SK-N-SH treated with all-trans-retinoic acid at 6 μM for 48 hours (cell line): ENCODE measurements at regions not wholly inside any gene's neighbourhood (a gene's known extent, or its start where the extent isn't known, plus 50 kb on each side); places are given as distances from the start of the nearest gene placed in this dataset.
"Not testable (repeated sequence)": the region's sequence is repeated elsewhere in the genome, so short reads cannot be mapped to it uniquely, and the experiment has no call there.

Experiments
- ATAC-seq: fragments of 200-7000 bp; cut with Tn5 transposase; 3 replicates; pipeline ENCODE4 v1.9.1; 2020; ENCODE audit warnings: mild to moderate bottlenecking, moderate library complexity
- ARNTL ChIP-seq: fragments of 450-650 bp; formaldehyde crosslinking; IDR thresholded peaks from 2 replicates; pipeline ENCODE4 v1.5.0; 2020; ENCODE audit warnings: low read depth, mild to moderate bottlenecking, moderate library complexity, borderline replicate concordance
- BACH2 ChIP-seq: fragments of 250-450 bp; sonication (Bioruptor Pico); IDR thresholded peaks from 2 replicates; pipeline ENCODE4 v1.9.0; 2021; ENCODE audit warnings: mild to moderate bottlenecking, borderline replicate concordance
- CREB5 ChIP-seq: fragments of 250-450 bp; sonication (Bioruptor Pico); IDR thresholded peaks from 2 replicates; pipeline ENCODE4 v1.5.1; 2020; ENCODE audit warnings: low read depth, mild to moderate bottlenecking, moderate library complexity
- CSDC2 ChIP-seq: fragments of 250-450 bp; sonication (Bioruptor Pico); IDR thresholded peaks from 2 replicates; pipeline ENCODE4 v1.5.0; 2020; ENCODE audit warnings: mild to moderate bottlenecking, moderate library complexity
- CSRNP3 ChIP-seq: fragments of 250-450 bp; sonication (Bioruptor Pico); IDR thresholded peaks from 2 replicates; pipeline ENCODE4 v1.5.1; 2021; ENCODE audit warnings: mild to moderate bottlenecking, moderate library complexity
- ESRRG ChIP-seq: fragments of 250-450 bp; sonication (Bioruptor Pico); IDR thresholded peaks from 2 replicates; pipeline ENCODE4 v1.6.1; 2021; ENCODE audit warnings: mild to moderate bottlenecking
- GLIS3 ChIP-seq: fragments of 250-450 bp; sonication (Bioruptor Pico); IDR thresholded peaks from 2 replicates; pipeline ENCODE4 v1.5.0; 2020; ENCODE audit warnings: mild to moderate bottlenecking, moderate library complexity
- ISL1 ChIP-seq: fragments of 250-450 bp; sonication (Bioruptor Pico); IDR thresholded peaks from 2 replicates; pipeline ENCODE4 v2.1.2; 2022; ENCODE audit warnings: mild to moderate bottlenecking, moderate library complexity
- OSR1 ChIP-seq: fragments of 250-450 bp; sonication (Bioruptor Pico); IDR thresholded peaks from 2 replicates; pipeline ENCODE4 v1.8.0; 2022; ENCODE audit warnings: moderate library complexity, mild to moderate bottlenecking, inconsistent platforms
- PATZ1 ChIP-seq: fragments of 250-450 bp; sonication (Bioruptor Pico); IDR thresholded peaks from 2 replicates; pipeline ENCODE4 v1.8.0; 2020; ENCODE audit warnings: mild to moderate bottlenecking, moderate library complexity, borderline replicate concordance
- POU6F1 ChIP-seq: fragments of 250-450 bp; sonication (Bioruptor Pico); IDR thresholded peaks from 2 replicates; pipeline ENCODE4 v1.8.0; 2021; ENCODE audit warnings: low read depth, mild to moderate bottlenecking, moderate library complexity, borderline replicate concordance
- PPARA ChIP-seq: fragments of 250-450 bp; sonication (Bioruptor Pico); IDR thresholded peaks from 2 replicates; pipeline ENCODE4 v1.5.0; 2020; ENCODE audit warnings: mild to moderate bottlenecking, borderline replicate concordance
- RARB ChIP-seq: fragments of 250-450 bp; sonication (Bioruptor Pico); IDR thresholded peaks from 2 replicates; pipeline ENCODE4 v1.8.0; 2021; ENCODE audit warnings: mild to moderate bottlenecking, moderate library complexity
- SNAI2 ChIP-seq: fragments of 250-450 bp; sonication (Bioruptor Pico); IDR thresholded peaks from 2 replicates; pipeline ENCODE4 v1.5.0; 2020; ENCODE audit warnings: mild to moderate bottlenecking, moderate library complexity
- TOX ChIP-seq: fragments of 250-450 bp; sonication (Bioruptor Pico); IDR thresholded peaks from 2 replicates; pipeline ENCODE4 v1.8.0; 2021; ENCODE audit warnings: mild to moderate bottlenecking, moderate library complexity, borderline replicate concordance
- TSHZ2 ChIP-seq: fragments of 250-450 bp; sonication (Bioruptor Pico); IDR thresholded peaks from 2 replicates; pipeline ENCODE4 v1.5.0; 2020; ENCODE audit warnings: mild to moderate bottlenecking, moderate library complexity
- ZC3H10 ChIP-seq: fragments of 250-450 bp; sonication (Bioruptor Pico); IDR thresholded peaks from 2 replicates; pipeline ENCODE4 v1.5.1; 2021; ENCODE audit warnings: mild to moderate bottlenecking, moderate library complexity
- ZFP3 ChIP-seq: fragments of 250-450 bp; sonication (Bioruptor Pico); IDR thresholded peaks from 2 replicates; pipeline ENCODE4 v1.5.0; 2020; ENCODE audit warnings: mild to moderate bottlenecking, moderate library complexity
- ZFP30 ChIP-seq: fragments of 450-650 bp; formaldehyde crosslinking; IDR thresholded peaks from 2 replicates; pipeline ENCODE4 v1.5.0; 2022; ENCODE audit warnings: mild to moderate bottlenecking, moderate library complexity
- ZNF565 ChIP-seq: fragments of 450-650 bp; formaldehyde crosslinking; conservative IDR thresholded peaks from 2 replicates; pipeline ENCODE4 v1.5.0; 2020; ENCODE audit warnings: low read depth, mild to moderate bottlenecking, moderate library complexity
- ZNF70 ChIP-seq: fragments of 450-650 bp; formaldehyde crosslinking; IDR thresholded peaks from 2 replicates; pipeline ENCODE4 v1.5.0; 2020; ENCODE audit warnings: mild to moderate bottlenecking, moderate library complexity
- ZNF8 ChIP-seq: fragments of 450-650 bp; formaldehyde crosslinking; IDR thresholded peaks from 2 replicates; pipeline ENCODE4 v1.5.0; 2020; ENCODE audit warnings: mild to moderate bottlenecking, moderate library complexity

- TF ChIP-seq ZNF8 (CRISPR knock-in tag) (no peak), ARNTL (CRISPR knock-in tag) (no peak), CSDC2 (CRISPR knock-in tag) (no peak), ZNF70 (no peak), PATZ1 (CRISPR knock-in tag) (no peak), BACH2 (CRISPR knock-in tag) (no peak), TSHZ2 (CRISPR knock-in tag) (no peak), PPARA (CRISPR knock-in tag) (no peak), POU6F1 (CRISPR knock-in tag) (no peak), ISL1 (CRISPR knock-in tag) (no peak), ESRRG (no peak), CREB5 (CRISPR knock-in tag) (no peak), ZC3H10 (CRISPR knock-in tag) (no peak), RARB (CRISPR knock-in tag) (no peak), ZNF565 (CRISPR knock-in tag) (no peak), OSR1 (CRISPR knock-in tag) (no peak), GLIS3 (no peak)
- TF ChIP-seq, all 23 proteins: peak for 0
- no peak for ATAC-seq
Observed at GRCh38 chr7:57203161-57203791, 71.0 kb upstream of the ZNF479 start.

GRCh38 chr7:57203858-57204257, 71.6 kb upstream of the ZNF479 start:
- ATAC-seq = not testable (repeated sequence)

- no peak for ATAC-seq
Observed at GRCh38 chr7:57204411-57204811, 72.2 kb upstream of the ZNF479 start.

GRCh38 chr7:57205000-57205399, 72.8 kb upstream of the ZNF479 start:
- ATAC-seq = no peak
- TF ChIP-seq ISL1 (CRISPR knock-in tag) (no peak), OSR1 (CRISPR knock-in tag) (no peak), ARNTL (CRISPR knock-in tag) (no peak), RARB (CRISPR knock-in tag) (no peak), CSRNP3 (no peak), POU6F1 (CRISPR knock-in tag) (no peak), SNAI2 (no peak), CSDC2 (CRISPR knock-in tag) (no peak), GLIS3 (no peak), ZC3H10 (CRISPR knock-in tag) (no peak), ZNF70 (no peak), PPARA (CRISPR knock-in tag) (no peak), ZFP30 (CRISPR knock-in tag) (no peak), ZNF8 (CRISPR knock-in tag) (no peak), TOX (CRISPR knock-in tag) (no peak)

More at GRCh38 chr7:57204411-57204811, 72.2 kb upstream of the ZNF479 start:
- TF ChIP-seq ISL1 (CRISPR knock-in tag) = no peak
- TF ChIP-seq ZFP3 (CRISPR knock-in tag) = no peak
- no peak for TF ChIP-seq OSR1 (CRISPR knock-in tag)
- no peak for TF ChIP-seq CSDC2 (CRISPR knock-in tag)
- no peak for TF ChIP-seq ZC3H10 (CRISPR knock-in tag)
- no peak for TF ChIP-seq ESRRG
